Keratinocyte (primary cell): ENCODE measurements at regions not wholly inside any gene's neighbourhood (a gene's known extent, or its start where the extent isn't known, plus 50 kb on each side); places are given as distances from the start of the nearest gene placed in this dataset.

Source experiments
- DNase-seq: peaks from one replicate; pipeline ENCODE4 v3.0.0-alpha.2; 2011; ENCODE audit warnings: low read depth, missing footprints, low spot score
- FAIRE-seq: peaks from 2 replicates; lab custom pipeline; 2011; peaks lifted over from hg19 to GRCh38; lab: Jason Lieb, UNC
- H2AFZ ChIP-seq: 2 replicates; pipeline ENCODE4 v1.6.0; 2012; ENCODE audit warnings: low read length, control low read depth, inconsistent platforms; ENCODE audit not compliant: control insufficient read depth
- H3K27ac ChIP-seq: 2 replicates; pipeline ENCODE4 v1.5.1; 2011; ENCODE audit warnings: low read length; ENCODE audit not compliant: control insufficient read depth, insufficient read depth
- H3K27me3 ChIP-seq: 3 replicates; pipeline ENCODE4 v1.6.0; 2011; ENCODE audit warnings: low read length; ENCODE audit not compliant: control insufficient read depth, insufficient read depth; ENCODE audit errors: extremely low read depth
- H3K36me3 ChIP-seq, 2 experiments: 2 replicates in 1 of 2; 3 replicates in 1 of 2; pipeline ENCODE4 v1.5.1; 2011; ENCODE audit warnings: low read length in 2 of 2, mild to moderate bottlenecking in 1 of 2; ENCODE audit not compliant: control insufficient read depth in 2 of 2, insufficient read depth in 2 of 2; ENCODE audit errors: extremely low read depth in 1 of 2
- H3K4me1 ChIP-seq: 3 replicates; pipeline ENCODE4 v1.5.1; 2011; ENCODE audit warnings: low read length; ENCODE audit not compliant: control insufficient read depth, insufficient read depth; ENCODE audit errors: extremely low read depth
- H3K4me2 ChIP-seq: 3 replicates; pipeline ENCODE4 v1.6.0; 2011; ENCODE audit warnings: low read depth, low read length; ENCODE audit not compliant: control insufficient read depth, insufficient read depth; ENCODE audit errors: extremely low read depth
- H3K4me3 ChIP-seq, 3 experiments: fragments of 200-600 bp in 1 of 3; sonication (generic) in 1 of 3; 2 replicates in 2 of 3; 3 replicates in 1 of 3; pipeline ENCODE4 v1.5.1; 2011 to 2016; ENCODE audit warnings: low read length in 3 of 3, mild to moderate bottlenecking in 3 of 3, control low read depth in 2 of 3, inconsistent platforms in 1 of 3, low read depth in 1 of 3, mixed read lengths in 1 of 3, mixed run types in 1 of 3, moderate library complexity in 1 of 3; ENCODE audit not compliant: control insufficient read depth in 2 of 3, insufficient read depth in 2 of 3; ENCODE audit errors: extremely low read depth in 1 of 3
- H3K79me2 ChIP-seq: 2 replicates; pipeline ENCODE4 v1.6.0; 2012; ENCODE audit warnings: low read length; ENCODE audit not compliant: control insufficient read depth, insufficient read depth
- H3K9ac ChIP-seq: 3 replicates; pipeline ENCODE4 v1.6.0; 2011; ENCODE audit warnings: low read length; ENCODE audit not compliant: control insufficient read depth, insufficient read depth; ENCODE audit errors: extremely low read depth
- H3K9me1 ChIP-seq: 3 replicates; pipeline ENCODE4 v1.6.0; 2011; ENCODE audit warnings: low read length; ENCODE audit not compliant: control insufficient read depth, insufficient read depth; ENCODE audit errors: extremely low read depth
- H3K9me3 ChIP-seq: 2 replicates; pipeline ENCODE4 v1.5.1; 2012; ENCODE audit warnings: low read depth, low read length; ENCODE audit not compliant: control insufficient read depth
- H4K20me1 ChIP-seq: 3 replicates; pipeline ENCODE4 v1.6.0; 2011; ENCODE audit warnings: low read length; ENCODE audit not compliant: control insufficient read depth, insufficient read depth; ENCODE audit errors: extremely low read depth
- CTCF ChIP-seq, 3 experiments: IDR thresholded peaks in 1 of 3; conservative IDR thresholded peaks in 1 of 3; optimal IDR thresholded peaks in 1 of 3; 2 replicates in 2 of 3; 3 replicates in 1 of 3; pipeline versions ENCODE3 to v1.5.1; 2011; ENCODE audit warnings: low read length in 3 of 3, mild to moderate bottlenecking in 3 of 3, moderate library complexity in 2 of 3, control low read depth in 1 of 3, inconsistent platforms in 1 of 3; ENCODE audit not compliant: insufficient read depth in 2 of 3; ENCODE audit errors: extremely low read depth in 1 of 3
- EZH2 ChIP-seq: IDR thresholded peaks from one replicate; pipeline ENCODE4 v1.6.1; 2012; ENCODE audit warnings: inconsistent platforms, mild to moderate bottlenecking, low read length, moderate library complexity
- dilution Hi-C: fragments of 300-500 bp; cut with MboI; formaldehyde crosslinking; loops from one replicate; pipeline ENCODE4 v1.7.0; 2020; ENCODE audit warnings: low sequenced_read_pairs; ENCODE audit not compliant: extremely low pct_ligation_motif_present

GRCh38 chr12:58029260-58029659, 87.9 kb downstream of the ATP23 start:
- peaks cover 2% of the 10 kb centered on the region for H3K9me3 ChIP-seq
- H4K20me1 ChIP-seq = no peaks in the 10 kb centered on the region
- no peaks in the 10 kb centered on the region for H3K36me3 ChIP-seq
- dilution Hi-C loops = no loop called here
- no peaks in the 10 kb centered on the region for H3K27me3 ChIP-seq
- TF ChIP-seq CTCF (optimal IDR thresholded peaks at IDR 0.05 in 1 of 3, IDR thresholded peaks at IDR 0.05 in 1 of 3, conservative IDR thresholded peaks at IDR 0.05 in 1 of 3; ENCODE audit: extremely low read depth in 1 of 3, insufficient read depth in 2 of 3, low read length in 3 of 3) = no peak
- no peak for TF ChIP-seq EZH2
- H3K9me1 ChIP-seq = no peaks in the 10 kb centered on the region
- H3K4me3 ChIP-seq = no peak overlapping the region
- FAIRE-seq (no peak), DNase-seq (no peak)
- peaks cover 23% of the 10 kb centered on the region for H3K4me1 ChIP-seq
- H2AFZ ChIP-seq = peak overlapping the region; percentile 14
- H3K9ac ChIP-seq = no peak overlapping the region
- no peaks in the 10 kb centered on the region for H3K79me2 ChIP-seq
- H3K27ac ChIP-seq = peak overlapping the region; percentile 30
- H3K4me2 ChIP-seq = no peak overlapping the region

GRCh38 chr12:58030566-58031279, 89.4 kb downstream of the ATP23 start:
- DNase-seq (peak; percentile 88), FAIRE-seq (peak; percentile 100)
- peak overlapping the region; percentile 36 for H2AFZ ChIP-seq
- H3K27ac ChIP-seq = peak overlapping the region; percentile 78
- no peaks in the 10 kb centered on the region for H4K20me1 ChIP-seq
- H3K9me1 ChIP-seq = no peaks in the 10 kb centered on the region
- H3K4me3 ChIP-seq = no peak overlapping the region
- TF ChIP-seq EZH2 (no peak), CTCF (optimal IDR thresholded peaks at IDR 0.05 in 1 of 3, IDR thresholded peaks at IDR 0.05 in 1 of 3, conservative IDR thresholded peaks at IDR 0.05 in 1 of 3; ENCODE audit: extremely low read depth in 1 of 3, insufficient read depth in 2 of 3, low read length in 3 of 3) (no peak)
- H3K4me1 ChIP-seq = peaks cover 23% of the 10 kb centered on the region
- no peaks in the 10 kb centered on the region for H3K27me3 ChIP-seq
- peak overlapping the region; percentile 19 for H3K9ac ChIP-seq
- dilution Hi-C loops = no loop called here
- H3K79me2 ChIP-seq = no peaks in the 10 kb centered on the region
- H3K9me3 ChIP-seq = peaks cover 6% of the 10 kb centered on the region
- H3K4me2 ChIP-seq = peak overlapping the region; percentile 45
- H3K36me3 ChIP-seq = no peaks in the 10 kb centered on the region
